Liver (tissue), 8 donors: ENCODE measurements at regions not wholly inside any gene's neighbourhood (a gene's known extent, or its start where the extent isn't known, plus 50 kb on each side); places are given as distances from the start of the nearest gene placed in this dataset.

Experiments used
- DNase-seq: peaks from one replicate; pipeline ENCODE4 v3.0.0-alpha.2; 2017; ENCODE audit warnings: low spot score
- H3K27ac ChIP-seq, 2 donors: one replicate each; pipeline ENCODE4 v1.7.0; 2013; ENCODE audit warnings: inconsistent platforms in 2 of 2, low read length in 2 of 2, control low read depth in 1 of 2, low read depth in 1 of 2, mild to moderate bottlenecking in 1 of 2
- H3K27me3 ChIP-seq, 4 donors: one replicate each; pipeline versions ENCODE4 v1.6.1 to v1.7.0; 2013; ENCODE audit warnings: low read length in 3 of 4, inconsistent platforms in 1 of 4, mild to moderate bottlenecking in 1 of 4, moderate library complexity in 1 of 4; ENCODE audit not compliant: control insufficient read depth in 4 of 4, insufficient read depth in 4 of 4
- H3K36me3 ChIP-seq, 4 donors: one replicate each; pipeline versions ENCODE4 v1.6.1 to v1.7.0; 2013; ENCODE audit warnings: low read length in 3 of 4, mild to moderate bottlenecking in 3 of 4, low read depth in 1 of 4, moderate library complexity in 1 of 4; ENCODE audit not compliant: control insufficient read depth in 4 of 4, insufficient read depth in 3 of 4
- H3K4me1 ChIP-seq, 4 donors: one replicate each; pipeline versions ENCODE4 v1.6.1 to v1.7.0; 2013; ENCODE audit warnings: low read length in 3 of 4, mild to moderate bottlenecking in 3 of 4, moderate library complexity in 1 of 4; ENCODE audit not compliant: control insufficient read depth in 4 of 4, insufficient read depth in 4 of 4
- H3K4me3 ChIP-seq, 3 donors: one replicate each; pipeline versions ENCODE4 v1.6.1 to v1.7.0; 2013; ENCODE audit warnings: low read length in 3 of 3, control low read depth in 1 of 3, low read depth in 1 of 3, mild to moderate bottlenecking in 1 of 3
- H3K9ac ChIP-seq, 2 donors: one replicate each; pipeline ENCODE4 v1.7.0; 2013; ENCODE audit warnings: low read length in 2 of 2, mild to moderate bottlenecking in 2 of 2, moderate library complexity in 2 of 2, control low read depth in 1 of 2, low read depth in 1 of 2
- H3K9me3 ChIP-seq, 4 donors: one replicate each; pipeline versions ENCODE4 v1.6.1 to v1.7.0; 2013; ENCODE audit warnings: low read length in 3 of 4; ENCODE audit not compliant: control insufficient read depth in 4 of 4
- ATF3 ChIP-seq: IDR thresholded peaks from 2 replicates; pipeline ENCODE4 v1.6.1; 2016; ENCODE audit warnings: antibody characterized with exemption
- CTCF ChIP-seq: fragments of 150-350 bp; IDR thresholded peaks from 2 replicates; pipeline ENCODE4 v1.5.1; 2017; ENCODE audit warnings: improper control_type of control experiment, low read depth, low read length; ENCODE audit not compliant: missing input control
- EGR1 ChIP-seq, 2 donors: IDR thresholded peaks; 2 replicates each; pipeline ENCODE4 v1.6.1; 2016 to 2018; ENCODE audit warnings: antibody characterized with exemption in 2 of 2, low read depth in 2 of 2
- FOXA1 ChIP-seq: IDR thresholded peaks from 2 replicates; pipeline ENCODE4 v1.6.1; 2016; ENCODE audit warnings: antibody characterized with exemption
- FOXA2 ChIP-seq: IDR thresholded peaks from 2 replicates; pipeline ENCODE4 v1.6.1; 2016; ENCODE audit warnings: antibody characterized with exemption
- RAD21 ChIP-seq, 2 donors: IDR thresholded peaks; 2 replicates each; pipeline ENCODE4 v1.6.1; 2016; ENCODE audit warnings: antibody characterized with exemption in 2 of 2, mild to moderate bottlenecking in 2 of 2
- RXRA ChIP-seq, 2 donors: IDR thresholded peaks; 2 replicates each; pipeline ENCODE4 v1.6.1; 2017 to 2018; ENCODE audit warnings: antibody characterized with exemption in 2 of 2, mild to moderate bottlenecking in 1 of 2
- SP1 ChIP-seq: IDR thresholded peaks from 2 replicates; pipeline ENCODE4 v1.6.1; 2018; ENCODE audit warnings: antibody characterized with exemption, mild to moderate bottlenecking
- WGBS: extraction: QIAGEN DNeasy Blood & Tissue Kit; methylation state at CpG from one replicate; pipeline ENCODE4 v1.1.7; 2013; 5-methylcytosine and 5-hydroxymethylcytosine counted together
- TF ChIP-seq, protein P1 (sequence below): IDR thresholded peaks from 2 replicates; pipeline ENCODE4 v1.6.1; 2016; ENCODE audit warnings: antibody characterized with exemption
- TF ChIP-seq, protein P2 (sequence below): IDR thresholded peaks from 2 replicates; pipeline ENCODE4 v1.6.1; 2016; ENCODE audit warnings: antibody characterized with exemption, mild to moderate bottlenecking
- donor health status: healthy.
- donor health status: healthy.
- donor health status: healthy.
- donor health status: healthy.
- donor health status: healthy.

GRCh38 chr18:27549335-27550039, 364.4 kb upstream of the CHST9 start:
- Histone ChIP-seq H3K36me3 (no peaks in the 10 kb centered on the region), H3K4me1 (no peaks in the 10 kb centered on the region), H3K27me3 (no peaks in the 10 kb centered on the region), H3K9me3 (no peaks in the 10 kb centered on the region), H3K27ac (no peak overlapping the region), H3K4me3 (no peak overlapping the region), H3K9ac (no peak overlapping the region)
- TF ChIP-seq FOXA2 (no peak), RXRA (IDR thresholded peaks at IDR 0.05) (no peak), FOXA1 (no peak), ATF3 (no peak), SP1 (no peak), RAD21 (IDR thresholded peaks at IDR 0.05) (no peak), CTCF (no peak), EGR1 (IDR thresholded peaks at IDR 0.05; ENCODE audit: low read depth in 2 of 2) (no peak)
- TF ChIP-seq, protein P1, sequence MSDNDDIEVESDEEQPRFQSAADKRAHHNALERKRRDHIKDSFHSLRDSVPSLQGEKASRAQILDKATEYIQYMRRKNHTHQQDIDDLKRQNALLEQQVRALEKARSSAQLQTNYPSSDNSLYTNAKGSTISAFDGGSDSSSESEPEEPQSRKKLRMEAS, result no peak
- 79% methylated on average over 6 of the region's 6 CpGs for WGBS
- DNase-seq, result no peak

GRCh38 chr18:27546991-27547390, 361.9 kb upstream of the CHST9 start:
- no peaks in the 10 kb centered on the region for H3K36me3 ChIP-seq
- H3K9me3 ChIP-seq, result no peaks in the 10 kb centered on the region
- DNase-seq, result no peak
- no peak overlapping the region for H3K27ac ChIP-seq
- H3K4me3 ChIP-seq, result no peak overlapping the region
- no peaks in the 10 kb centered on the region for H3K4me1 ChIP-seq
- no peak for TF ChIP-seq CTCF
- TF ChIP-seq, protein P2, sequence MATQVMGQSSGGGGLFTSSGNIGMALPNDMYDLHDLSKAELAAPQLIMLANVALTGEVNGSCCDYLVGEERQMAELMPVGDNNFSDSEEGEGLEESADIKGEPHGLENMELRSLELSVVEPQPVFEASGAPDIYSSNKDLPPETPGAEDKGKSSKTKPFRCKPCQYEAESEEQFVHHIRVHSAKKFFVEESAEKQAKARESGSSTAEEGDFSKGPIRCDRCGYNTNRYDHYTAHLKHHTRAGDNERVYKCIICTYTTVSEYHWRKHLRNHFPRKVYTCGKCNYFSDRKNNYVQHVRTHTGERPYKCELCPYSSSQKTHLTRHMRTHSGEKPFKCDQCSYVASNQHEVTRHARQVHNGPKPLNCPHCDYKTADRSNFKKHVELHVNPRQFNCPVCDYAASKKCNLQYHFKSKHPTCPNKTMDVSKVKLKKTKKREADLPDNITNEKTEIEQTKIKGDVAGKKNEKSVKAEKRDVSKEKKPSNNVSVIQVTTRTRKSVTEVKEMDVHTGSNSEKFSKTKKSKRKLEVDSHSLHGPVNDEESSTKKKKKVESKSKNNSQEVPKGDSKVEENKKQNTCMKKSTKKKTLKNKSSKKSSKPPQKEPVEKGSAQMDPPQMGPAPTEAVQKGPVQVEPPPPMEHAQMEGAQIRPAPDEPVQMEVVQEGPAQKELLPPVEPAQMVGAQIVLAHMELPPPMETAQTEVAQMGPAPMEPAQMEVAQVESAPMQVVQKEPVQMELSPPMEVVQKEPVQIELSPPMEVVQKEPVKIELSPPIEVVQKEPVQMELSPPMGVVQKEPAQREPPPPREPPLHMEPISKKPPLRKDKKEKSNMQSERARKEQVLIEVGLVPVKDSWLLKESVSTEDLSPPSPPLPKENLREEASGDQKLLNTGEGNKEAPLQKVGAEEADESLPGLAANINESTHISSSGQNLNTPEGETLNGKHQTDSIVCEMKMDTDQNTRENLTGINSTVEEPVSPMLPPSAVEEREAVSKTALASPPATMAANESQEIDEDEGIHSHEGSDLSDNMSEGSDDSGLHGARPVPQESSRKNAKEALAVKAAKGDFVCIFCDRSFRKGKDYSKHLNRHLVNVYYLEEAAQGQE, result no peak
- no peak for TF ChIP-seq EGR1 (IDR thresholded peaks at IDR 0.05; ENCODE audit: low read depth in 2 of 2)
- no peaks in the 10 kb centered on the region for H3K27me3 ChIP-seq
- H3K9ac ChIP-seq, result no peak overlapping the region
- 88% methylated on average over 3 of the region's 3 CpGs for WGBS
